ENCODE measurements at regions not wholly inside any gene's neighbourhood (a gene's known extent, or its start where the extent isn't known, plus 50 kb on each side); places are given as distances from the start of the nearest gene placed in this dataset.
"Not testable (repeated sequence)": the region's sequence is repeated elsewhere in the genome, so short reads cannot be mapped to it uniquely, and the experiment has no call there.

- DNase-seq (ENCODE audit: low spot score), result no peak
Measured at GRCh38 chr13:99738626-99739025, 232.9 kb downstream of the ZIC5 start.

- DNase-seq (ENCODE audit: low spot score), result no peak
Measured at GRCh38 chr13:99737481-99738245, 233.9 kb downstream of the ZIC5 start.

- DNase-seq (ENCODE audit: low spot score), result no peak
Measured at GRCh38 chr13:99736541-99736940, 235.0 kb downstream of the ZIC5 start.

GRCh38 chr13:99734013-99734693 lies 232.9 kb downstream of the TM9SF2 start:
- DNase-seq (ENCODE audit: low spot score), result no peak

GRCh38 chr13:99733346-99733745 lies 232.1 kb downstream of the TM9SF2 start:
- no peak for DNase-seq (ENCODE audit: low spot score)

GRCh38 chr13:99731747-99732146 lies 230.5 kb downstream of the TM9SF2 start:
- no peak for DNase-seq (ENCODE audit: low spot score)

- DNase-seq (ENCODE audit: low spot score), result no peak
Measured at GRCh38 chr13:99730403-99730802, 229.1 kb downstream of the TM9SF2 start.

GRCh38 chr13:99729745-99730144 lies 228.5 kb downstream of the TM9SF2 start:
- no peak for DNase-seq (ENCODE audit: low spot score)

GRCh38 chr13:99727651-99728050 lies 226.4 kb downstream of the TM9SF2 start:
- DNase-seq (ENCODE audit: low spot score), result not testable (repeated sequence)

- no peak for DNase-seq (ENCODE audit: low spot score)
Measured at GRCh38 chr13:99726282-99726894, 225.1 kb downstream of the TM9SF2 start.

- DNase-seq (ENCODE audit: low spot score), result no peak
Measured at GRCh38 chr13:99725644-99726043, 224.4 kb downstream of the TM9SF2 start.

GRCh38 chr13:99724633-99725517 lies 223.6 kb downstream of the TM9SF2 start:
- DNase-seq (ENCODE audit: low spot score), result no peak

GRCh38 chr13:99723878-99724277 lies 222.6 kb downstream of the TM9SF2 start:
- no peak for DNase-seq (ENCODE audit: low spot score)

- DNase-seq (ENCODE audit: low spot score), result no peak
Measured at GRCh38 chr13:99722931-99723330, 221.7 kb downstream of the TM9SF2 start.

GRCh38 chr13:99722338-99722818 lies 221.1 kb downstream of the TM9SF2 start:
- DNase-seq (ENCODE audit: low spot score), result no peak

GRCh38 chr13:99721606-99722337 lies 220.5 kb downstream of the TM9SF2 start:
- no peak for DNase-seq (ENCODE audit: low spot score)

GRCh38 chr13:99717959-99718674 lies 216.8 kb downstream of the TM9SF2 start:
- DNase-seq (ENCODE audit: low spot score), result no peak

GRCh38 chr13:99709134-99709533 lies 207.9 kb downstream of the TM9SF2 start:
- DNase-seq (ENCODE audit: low spot score), result no peak

- no peak for DNase-seq (ENCODE audit: low spot score)
Measured at GRCh38 chr13:99704390-99704789, 203.1 kb downstream of the TM9SF2 start.

GRCh38 chr13:99703908-99704307 lies 202.6 kb downstream of the TM9SF2 start:
- no peak for DNase-seq (ENCODE audit: low spot score)
